Glomerular visceral epithelial cell (primary cell): ENCODE measurements at regions not wholly inside any gene's neighbourhood (a gene's known extent, or its start where the extent isn't known, plus 50 kb on each side); places are given as distances from the start of the nearest gene placed in this dataset.
"Not testable (repeated sequence)": the region's sequence is repeated elsewhere in the genome, so short reads cannot be mapped to it uniquely, and the experiment has no call there.

Experiments
- DNase-seq: peaks from one replicate; pipeline ENCODE4 v3.0.0-alpha.2; 2016; ENCODE audit errors: extremely low spot score

DNA sequence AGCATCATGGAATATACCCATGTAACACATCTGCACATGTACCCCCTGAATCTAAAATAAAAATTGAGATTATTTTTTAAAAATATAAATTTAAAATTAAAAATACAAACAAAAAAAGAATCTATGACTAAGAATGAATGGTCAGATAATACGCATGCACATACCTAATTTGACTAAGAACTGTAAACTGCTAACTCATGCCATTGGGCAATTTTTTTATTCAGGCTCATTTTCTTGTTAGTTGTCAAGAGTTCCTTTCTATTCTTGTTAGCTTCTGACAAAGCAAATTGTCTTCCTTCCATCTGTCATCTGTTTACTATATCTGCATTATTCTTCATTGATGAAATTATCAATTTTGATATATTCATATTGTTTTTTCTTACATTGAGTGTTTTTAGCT, 69.5 kb upstream of the HAND1 start:
- no peak for DNase-seq

DNA sequence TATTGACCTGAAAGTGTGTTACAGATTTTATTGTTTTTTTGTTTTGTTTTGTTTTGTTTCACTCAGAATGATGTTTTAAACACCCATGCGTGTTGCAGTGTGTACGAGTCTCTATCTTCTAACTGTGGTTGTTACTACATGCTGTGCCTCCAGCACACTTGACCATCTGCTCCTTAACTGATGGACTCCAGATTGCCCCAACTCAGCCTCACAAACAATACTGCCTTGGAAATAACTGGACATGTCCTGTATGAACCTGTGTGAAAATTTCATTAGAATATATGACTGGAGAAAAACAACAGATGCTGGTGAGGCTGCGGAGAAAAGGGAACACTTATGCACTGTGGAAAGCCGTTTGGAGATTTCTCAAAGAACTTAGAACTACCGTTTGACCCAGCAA, 68.7 kb upstream of the HAND1 start:
- no peak for DNase-seq

GRCh38 chr5:154544646-154545045, 66.6 kb upstream of the HAND1 start:
- no peak for DNase-seq

DNA sequence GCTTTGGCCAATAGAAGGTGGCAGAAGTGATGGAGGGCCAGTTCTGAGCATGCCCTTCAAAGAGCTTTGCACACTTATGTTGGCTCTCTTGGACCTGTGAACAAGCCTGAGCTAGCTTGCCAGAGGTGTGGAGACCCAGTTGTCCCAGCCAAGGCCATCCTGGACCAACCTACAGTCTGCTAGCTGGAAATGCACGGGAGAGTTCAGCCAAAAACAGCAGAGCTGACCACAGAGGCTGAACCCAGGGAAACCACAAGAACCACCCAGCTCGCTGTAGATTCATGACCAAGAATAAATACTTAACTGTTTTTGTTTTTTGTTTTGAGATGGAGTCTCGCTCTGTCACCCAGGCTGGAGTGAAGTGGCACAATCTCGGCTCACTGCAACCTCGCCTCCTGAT, 65.4 kb upstream of the HAND1 start:
- no peak for DNase-seq

GRCh38 chr5:154542581-154542980, 64.6 kb upstream of the HAND1 start:
- no peak for DNase-seq

- DNase-seq: no peak
These were observed 64.0 kb upstream of the HAND1 start for GRCh38 chr5:154542000-154542399.

GRCh38 chr5:154541553-154541952, 63.5 kb upstream of the HAND1 start:
- no peak for DNase-seq

GRCh38 chr5:154540600-154540999, 62.6 kb upstream of the HAND1 start:
- DNase-seq: no peak

DNA sequence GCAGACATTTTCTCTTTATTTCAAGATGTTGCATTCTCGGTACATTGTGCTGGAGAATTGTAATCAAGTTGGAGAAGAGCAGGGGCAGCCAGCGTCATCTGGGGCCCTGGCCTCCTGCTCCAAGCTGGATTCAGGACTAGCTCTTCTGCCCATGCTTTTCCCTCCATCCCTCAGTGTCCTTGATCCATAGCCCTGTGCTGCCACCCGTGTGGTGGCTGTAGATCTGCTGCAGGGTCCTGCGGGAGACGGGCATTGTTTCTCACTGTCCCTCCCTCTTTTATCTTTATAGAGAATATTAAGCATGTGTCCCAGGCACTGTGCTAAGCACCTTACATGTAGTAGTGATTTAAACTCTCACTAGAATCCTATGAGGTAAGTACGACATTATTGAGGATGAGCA, 60.5 kb upstream of the HAND1 start:
- DNase-seq: no peak

DNA sequence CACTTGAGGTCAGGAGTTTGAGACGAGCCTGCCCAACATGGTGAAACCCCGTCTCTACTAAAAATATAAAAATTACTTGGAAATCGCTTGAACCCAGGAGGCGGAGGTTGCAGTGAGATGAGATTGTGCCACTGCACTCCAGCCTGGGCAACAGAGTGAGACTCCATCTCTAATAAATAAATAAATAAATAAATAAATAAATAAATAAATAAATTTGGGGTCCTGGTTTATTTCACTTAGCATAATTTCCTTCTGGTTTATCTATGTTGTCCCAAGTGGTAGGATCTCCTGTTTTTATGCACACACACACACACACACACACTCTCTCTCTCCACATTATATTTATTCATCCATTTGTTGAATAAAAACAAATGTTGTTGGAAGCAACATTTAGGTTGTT, 58.4 kb upstream of the HAND1 start:
- not testable (repeated sequence) for DNase-seq

DNA sequence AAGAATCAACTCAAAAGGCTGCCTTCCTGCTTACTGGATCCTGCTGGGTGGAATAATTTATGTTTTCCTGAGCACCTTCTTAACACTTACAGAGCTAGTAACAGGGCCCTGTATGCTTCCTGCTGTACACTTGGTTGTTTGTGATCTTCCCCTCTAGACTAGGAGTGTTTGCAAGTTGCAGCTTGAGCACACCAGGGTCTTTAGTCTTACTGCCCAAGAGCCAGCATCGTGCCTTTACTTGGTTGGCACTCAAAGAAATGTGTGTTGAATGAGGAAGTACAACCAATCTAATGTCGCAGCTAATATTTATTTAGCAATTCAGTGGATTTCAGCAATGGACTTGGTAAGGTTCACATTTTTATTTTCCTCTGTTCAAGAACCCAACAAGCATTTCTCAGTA, 57.5 kb upstream of the HAND1 start:
- DNase-seq: no peak

- no peak for DNase-seq
These were observed 56.5 kb upstream of the HAND1 start for GRCh38 chr5:154534457-154535050.

GRCh38 chr5:154529282-154529681, 51.3 kb upstream of the HAND1 start:
- DNase-seq: no peak

DNA sequence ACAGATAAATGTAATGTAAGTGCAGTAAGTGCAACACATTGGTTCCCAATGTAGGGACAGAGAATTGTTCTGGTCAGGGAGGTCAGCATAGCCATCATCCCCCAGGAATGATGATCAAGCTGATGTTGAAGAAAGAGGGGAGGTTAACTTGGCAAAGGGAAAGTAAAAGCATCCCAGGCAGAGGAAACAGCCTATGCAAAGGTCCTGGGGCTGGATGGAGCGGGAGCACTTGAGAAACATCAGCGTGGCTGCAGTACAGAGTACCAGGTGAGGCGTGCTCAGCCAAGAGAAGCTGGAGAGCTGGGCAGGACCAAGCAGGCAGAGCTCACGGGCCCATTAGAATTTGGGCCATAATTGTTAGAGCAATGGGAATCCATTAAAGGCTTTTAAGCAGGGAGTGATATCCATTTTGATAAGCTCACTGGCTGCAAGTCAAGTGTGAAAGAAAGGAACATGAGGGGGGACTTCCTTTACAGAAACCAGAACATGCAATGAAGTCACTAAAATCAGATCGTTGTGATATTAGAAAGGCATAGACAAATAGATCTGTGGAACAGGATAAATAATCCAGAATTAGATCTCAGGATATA, 50.1 kb upstream of the HAND1 start:
- no peak for DNase-seq
